WTC11 (cell line): ENCODE measurements at regions not wholly inside any gene's neighbourhood (a gene's known extent, or its start where the extent isn't known, plus 50 kb on each side); places are given as distances from the start of the nearest gene placed in this dataset.

ENCODE experiments used
- ATAC-seq: fragments of 200-7000 bp; cut with Tn5 transposase; 2 replicates; pipeline ENCODE4 v1.10.0; 2021; ENCODE audit warnings: mild to moderate bottlenecking, moderate library complexity
- CTCF ChIA-PET: fragments of 300-600 bp; sonication (Branson Sonifier 250); formaldehyde crosslinking; loops from one replicate; lab custom pipeline; 2021; ENCODE audit warnings: antibody characterized with exemption; lab: Charles Lee
- POLR2A ChIA-PET: fragments of 350-600 bp; sonication (Branson Sonifier 250); formaldehyde crosslinking; loops from one replicate; lab custom pipeline; 2021; ENCODE audit warnings: antibody characterized with exemption; lab: Charles Lee
- DNase-seq: peaks from one replicate; pipeline ENCODE4 v3.0.0; 2021; ENCODE audit warnings: low spot score
- H3K27ac Mint-ChIP-seq: 2 replicates; pipeline ENCODE4 v1.8.0; 2021; ENCODE audit warnings: mixed read lengths
- H3K27me3 Mint-ChIP-seq: 2 replicates; pipeline ENCODE4 v1.8.0; 2021; ENCODE audit warnings: low read depth, mild to moderate bottlenecking, moderate library complexity, mixed read lengths
- H3K36me3 Mint-ChIP-seq: 2 replicates; pipeline ENCODE4 v1.8.0; 2021; ENCODE audit warnings: mixed read lengths
- H3K4me1 Mint-ChIP-seq: 2 replicates; pipeline ENCODE4 v1.8.0; 2022; ENCODE audit warnings: mixed read lengths
- H3K4me3 Mint-ChIP-seq: 2 replicates; pipeline ENCODE4 v1.8.0; 2021; ENCODE audit warnings: mild to moderate bottlenecking, moderate library complexity, mixed read lengths
- H3K9me3 Mint-ChIP-seq: 2 replicates; pipeline ENCODE4 v1.8.0; 2021; ENCODE audit warnings: mixed read lengths
- ATF1 ChIP-seq: sonication (generic); formaldehyde crosslinking; IDR thresholded peaks from 2 replicates; pipeline ENCODE4 v1.8.1; 2023; ENCODE audit warnings: mild to moderate bottlenecking, moderate library complexity, missing genetic modification reagents
- CBFB ChIP-seq: sonication (generic); formaldehyde crosslinking; IDR thresholded peaks from 2 replicates; pipeline ENCODE4 v1.8.1; 2022; ENCODE audit warnings: mild to moderate bottlenecking, low read depth, missing genetic modification reagents
- EMX1 ChIP-seq: fragments of 250-450 bp; sonication (Bioruptor Pico); IDR thresholded peaks from 2 replicates; pipeline ENCODE4 v1.8.0; 2021; ENCODE audit warnings: mild to moderate bottlenecking
- HMGA2 ChIP-seq: fragments of 250-450 bp; sonication (Bioruptor Pico); IDR thresholded peaks from 2 replicates; pipeline ENCODE4 v1.4.0; 2021; ENCODE audit warnings: mild to moderate bottlenecking, moderate library complexity
- IRF2 ChIP-seq: sonication (generic); formaldehyde crosslinking; IDR thresholded peaks from 2 replicates; pipeline ENCODE4 v1.8.0; 2022; ENCODE audit warnings: low read depth, missing genetic modification reagents, borderline replicate concordance
- MXD4 ChIP-seq: fragments of 250-450 bp; sonication (Bioruptor Pico); IDR thresholded peaks from 2 replicates; pipeline ENCODE4 v1.8.0; 2021; ENCODE audit warnings: mild to moderate bottlenecking, moderate library complexity, borderline replicate concordance
- NFYB ChIP-seq: sonication (generic); formaldehyde crosslinking; conservative IDR thresholded peaks from 2 replicates; pipeline ENCODE4 v1.8.0; 2022; ENCODE audit warnings: low read depth, missing genetic modification reagents
- PRRX2 ChIP-seq: fragments of 250-450 bp; sonication (Bioruptor Pico); IDR thresholded peaks from 2 replicates; pipeline ENCODE4 v1.8.0; 2021; ENCODE audit warnings: mild to moderate bottlenecking
- SP1 ChIP-seq: sonication (generic); formaldehyde crosslinking; conservative IDR thresholded peaks from 2 replicates; pipeline ENCODE4 v1.8.1; 2022; ENCODE audit warnings: missing genetic modification reagents
- ZNF121 ChIP-seq: sonication (generic); formaldehyde crosslinking; IDR thresholded peaks from 2 replicates; pipeline ENCODE4 v1.8.0; 2023; ENCODE audit warnings: missing genetic modification reagents
- ZNF219 ChIP-seq: sonication (generic); formaldehyde crosslinking; IDR thresholded peaks from 2 replicates; pipeline ENCODE4 v1.8.0; 2023; ENCODE audit warnings: missing genetic modification reagents, mild to moderate bottlenecking, borderline replicate concordance
- ZNF317 ChIP-seq: sonication (generic); formaldehyde crosslinking; IDR thresholded peaks from 2 replicates; pipeline ENCODE4 v1.8.1; 2023; ENCODE audit warnings: low read depth, mild to moderate bottlenecking, moderate library complexity, missing genetic modification reagents, borderline replicate concordance
- ZNF532 ChIP-seq: fragments of 250-450 bp; sonication (Bioruptor Pico); IDR thresholded peaks from 2 replicates; pipeline ENCODE4 v1.9.0; 2021; ENCODE audit warnings: mild to moderate bottlenecking, borderline replicate concordance
- TF ChIP-seq, protein P1 (sequence below): sonication (generic); formaldehyde crosslinking; IDR thresholded peaks from 2 replicates; pipeline ENCODE4 v1.8.0; 2022; ENCODE audit warnings: missing genetic modification reagents
- TF ChIP-seq, protein P2 (sequence below): sonication (generic); formaldehyde crosslinking; IDR thresholded peaks from 2 replicates; pipeline ENCODE4 v1.8.0; 2023; ENCODE audit warnings: missing genetic modification reagents
- TF ChIP-seq, protein P3 (sequence below): sonication (generic); formaldehyde crosslinking; IDR thresholded peaks from 2 replicates; pipeline ENCODE4 v1.8.1; 2022; ENCODE audit warnings: mild to moderate bottlenecking, missing genetic modification reagents, moderate library complexity, borderline replicate concordance

DNA sequence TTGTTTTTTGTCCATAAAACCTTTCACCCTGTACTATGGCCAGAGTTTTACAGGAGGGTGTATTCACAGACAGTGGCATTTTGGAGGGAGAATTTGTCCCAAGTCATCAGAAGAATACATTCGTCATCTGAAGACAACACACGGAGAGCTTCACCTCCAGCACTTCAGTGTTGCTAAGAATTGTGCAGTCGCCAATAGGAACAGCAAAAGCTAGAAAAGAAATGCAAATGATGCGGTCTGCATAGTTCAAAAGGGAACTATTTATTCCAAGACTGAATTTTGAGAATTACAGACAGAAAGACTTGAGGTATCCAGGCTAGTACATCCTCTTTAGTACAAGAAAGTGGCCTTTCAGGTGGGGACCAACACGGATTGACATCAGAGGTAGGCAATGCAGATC lies 399.2 kb upstream of the KIF2A start:
- DNase-seq (no peak), ATAC-seq (no peak)
- no peak overlapping the region for H3K27ac Mint-ChIP-seq
- TF ChIP-seq IRF2 (CRISPR knock-in tag) (no peak), NFYB (CRISPR knock-in tag) (no peak), EMX1 (CRISPR knock-in tag) (no peak), MXD4 (CRISPR knock-in tag) (no peak), ZNF532 (CRISPR knock-in tag) (no peak), ATF1 (no peak), ZNF317 (no peak), ZNF219 (CRISPR knock-in tag) (no peak), ZNF121 (CRISPR knock-in tag) (no peak), SP1 (CRISPR knock-in tag) (no peak), CBFB (CRISPR knock-in tag) (no peak)
- TF ChIP-seq, protein P1, sequence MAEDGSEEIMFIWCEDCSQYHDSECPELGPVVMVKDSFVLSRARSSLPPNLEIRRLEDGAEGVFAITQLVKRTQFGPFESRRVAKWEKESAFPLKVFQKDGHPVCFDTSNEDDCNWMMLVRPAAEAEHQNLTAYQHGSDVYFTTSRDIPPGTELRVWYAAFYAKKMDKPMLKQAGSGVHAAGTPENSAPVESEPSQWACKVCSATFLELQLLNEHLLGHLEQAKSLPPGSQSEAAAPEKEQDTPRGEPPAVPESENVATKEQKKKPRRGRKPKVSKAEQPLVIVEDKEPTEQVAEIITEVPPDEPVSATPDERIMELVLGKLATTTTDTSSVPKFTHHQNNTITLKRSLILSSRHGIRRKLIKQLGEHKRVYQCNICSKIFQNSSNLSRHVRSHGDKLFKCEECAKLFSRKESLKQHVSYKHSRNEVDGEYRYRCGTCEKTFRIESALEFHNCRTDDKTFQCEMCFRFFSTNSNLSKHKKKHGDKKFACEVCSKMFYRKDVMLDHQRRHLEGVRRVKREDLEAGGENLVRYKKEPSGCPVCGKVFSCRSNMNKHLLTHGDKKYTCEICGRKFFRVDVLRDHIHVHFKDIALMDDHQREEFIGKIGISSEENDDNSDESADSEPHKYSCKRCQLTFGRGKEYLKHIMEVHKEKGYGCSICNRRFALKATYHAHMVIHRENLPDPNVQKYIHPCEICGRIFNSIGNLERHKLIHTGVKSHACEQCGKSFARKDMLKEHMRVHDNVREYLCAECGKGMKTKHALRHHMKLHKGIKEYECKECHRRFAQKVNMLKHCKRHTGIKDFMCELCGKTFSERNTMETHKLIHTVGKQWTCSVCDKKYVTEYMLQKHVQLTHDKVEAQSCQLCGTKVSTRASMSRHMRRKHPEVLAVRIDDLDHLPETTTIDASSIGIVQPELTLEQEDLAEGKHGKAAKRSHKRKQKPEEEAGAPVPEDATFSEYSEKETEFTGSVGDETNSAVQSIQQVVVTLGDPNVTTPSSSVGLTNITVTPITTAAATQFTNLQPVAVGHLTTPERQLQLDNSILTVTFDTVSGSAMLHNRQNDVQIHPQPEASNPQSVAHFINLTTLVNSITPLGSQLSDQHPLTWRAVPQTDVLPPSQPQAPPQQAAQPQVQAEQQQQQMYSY, result no peak
- TF ChIP-seq, protein P2, sequence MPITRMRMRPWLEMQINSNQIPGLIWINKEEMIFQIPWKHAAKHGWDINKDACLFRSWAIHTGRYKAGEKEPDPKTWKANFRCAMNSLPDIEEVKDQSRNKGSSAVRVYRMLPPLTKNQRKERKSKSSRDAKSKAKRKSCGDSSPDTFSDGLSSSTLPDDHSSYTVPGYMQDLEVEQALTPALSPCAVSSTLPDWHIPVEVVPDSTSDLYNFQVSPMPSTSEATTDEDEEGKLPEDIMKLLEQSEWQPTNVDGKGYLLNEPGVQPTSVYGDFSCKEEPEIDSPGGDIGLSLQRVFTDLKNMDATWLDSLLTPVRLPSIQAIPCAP (CRISPR knock-in tag), result no peak
- TF ChIP-seq, all 79 proteins: peak for 0
- CTCF ChIA-PET, result interaction anchor here (1.0 to 1.3 kb wide), 2 partner anchors 8 to 138 kb away, joined by 3 read pairs; no protein-coding TSS in a partner anchor
- H3K36me3 Mint-ChIP-seq, result peaks cover 3% of the 10 kb centered on the region; the same call in 1 of the 2 replicates
- H3K4me1 Mint-ChIP-seq, result no peaks in the 10 kb centered on the region
- peaks cover 18% of the 10 kb centered on the region for H3K9me3 Mint-ChIP-seq
- H3K4me3 Mint-ChIP-seq, result no peak overlapping the region
- POLR2A ChIA-PET, result no interaction called here
- H3K27me3 Mint-ChIP-seq, result no peaks in the 10 kb centered on the region

- no peak for DNase-seq
These were observed 398.0 kb upstream of the KIF2A start for GRCh38 chr5:61907995-61908394.

More at GRCh38 chr5:61907995-61908394, 398.0 kb upstream of the KIF2A start:
- no peaks in the 10 kb centered on the region for H3K4me1 Mint-ChIP-seq
- no peak overlapping the region for H3K4me3 Mint-ChIP-seq
- no peaks in the 10 kb centered on the region for H3K27me3 Mint-ChIP-seq
- ChIA-PET CTCF (no interaction called here), POLR2A (no interaction called here)
- peaks cover 29% of the 10 kb centered on the region for H3K9me3 Mint-ChIP-seq
- TF ChIP-seq, protein P3, sequence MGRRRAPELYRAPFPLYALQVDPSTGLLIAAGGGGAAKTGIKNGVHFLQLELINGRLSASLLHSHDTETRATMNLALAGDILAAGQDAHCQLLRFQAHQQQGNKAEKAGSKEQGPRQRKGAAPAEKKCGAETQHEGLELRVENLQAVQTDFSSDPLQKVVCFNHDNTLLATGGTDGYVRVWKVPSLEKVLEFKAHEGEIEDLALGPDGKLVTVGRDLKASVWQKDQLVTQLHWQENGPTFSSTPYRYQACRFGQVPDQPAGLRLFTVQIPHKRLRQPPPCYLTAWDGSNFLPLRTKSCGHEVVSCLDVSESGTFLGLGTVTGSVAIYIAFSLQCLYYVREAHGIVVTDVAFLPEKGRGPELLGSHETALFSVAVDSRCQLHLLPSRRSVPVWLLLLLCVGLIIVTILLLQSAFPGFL (CRISPR knock-in tag), result no peak
- TF ChIP-seq IRF2 (CRISPR knock-in tag) (no peak), HMGA2 (CRISPR knock-in tag) (peak; percentile 94), PRRX2 (CRISPR knock-in tag) (no peak)
- H3K27ac Mint-ChIP-seq, result no peak overlapping the region
- peaks cover 13% of the 10 kb centered on the region for H3K36me3 Mint-ChIP-seq
- no peak for ATAC-seq
